ENCODE measurements at regions not wholly inside any gene's neighbourhood (a gene's known extent, or its start where the extent isn't known, plus 50 kb on each side); places are given as distances from the start of the nearest gene placed in this dataset.

GRCh38 chr3:126270145-126270811 is 86.9 kb downstream of the KLF15 start:
- Mint-ChIP-seq H3K9me3 (no peaks in the 10 kb centered on the region), H3K4me3 (no peak overlapping the region), H3K27ac (no peak overlapping the region), H3K4me1 (ENCODE audit: low read depth) (no peaks in the 10 kb centered on the region), H3K27me3 (peaks cover 41% of the 10 kb centered on the region), H3K36me3 (ENCODE audit: low read depth) (no peaks in the 10 kb centered on the region)
- Histone ChIP-seq H3K4me1 (ENCODE audit: insufficient read depth, low read length) (no peaks in the 10 kb centered on the region), H3K36me3 (ENCODE audit: insufficient read depth, low read length) (no peaks in the 10 kb centered on the region), H3K27ac (ENCODE audit: low read depth in 1 of 2, low read length in 2 of 2) (no peak overlapping the region), H3K9me3 (ENCODE audit: control insufficient read depth in 1 of 2, insufficient read depth in 1 of 2, low read length in 2 of 2) (peaks cover 0 to 28% of the 10 kb centered on the region in 2 experiments), H3K27me3 (ENCODE audit: control insufficient read depth in 1 of 2, insufficient read depth in 2 of 2, low read length in 2 of 2) (peaks cover 10 to 30% of the 10 kb centered on the region in 2 experiments), H3K4me3 (ENCODE audit: low read length) (no peak overlapping the region)
- ChIA-PET CTCF (no interaction called here), POLR2A (no interaction called here)
- DNase-seq (no peak), ATAC-seq (ENCODE audit: poor library complexity) (no peak)
- intact Hi-C loops (cut with DNase I, micrococcal nuclease), result no loop called here
- no peak for TF ChIP-seq CTCF (IDR thresholded peaks at IDR 0.05)

GRCh38 chr3:126269354-126269753 is 87.9 kb downstream of the KLF15 start:
- Mint-ChIP-seq H3K4me1 (ENCODE audit: low read depth) (no peaks in the 10 kb centered on the region), H3K27ac (no peak overlapping the region), H3K27me3 (peaks cover 42% of the 10 kb centered on the region), H3K9me3 (no peaks in the 10 kb centered on the region), H3K4me3 (no peak overlapping the region), H3K36me3 (ENCODE audit: low read depth) (no peaks in the 10 kb centered on the region)
- ATAC-seq (ENCODE audit: poor library complexity), result no peak
- Histone ChIP-seq H3K27me3 (ENCODE audit: control insufficient read depth in 1 of 2, insufficient read depth in 2 of 2, low read length in 2 of 2) (peaks cover 10 to 24% of the 10 kb centered on the region in 2 experiments), H3K36me3 (ENCODE audit: insufficient read depth, low read length) (no peaks in the 10 kb centered on the region), H3K4me1 (ENCODE audit: insufficient read depth, low read length) (no peaks in the 10 kb centered on the region), H3K9me3 (ENCODE audit: control insufficient read depth in 1 of 2, insufficient read depth in 1 of 2, low read length in 2 of 2) (peaks cover 0 to 28% of the 10 kb centered on the region in 2 experiments), H3K4me3 (ENCODE audit: low read length) (no peak overlapping the region), H3K27ac (ENCODE audit: low read depth in 1 of 2, low read length in 2 of 2) (no peak overlapping the region)
- no peak for TF ChIP-seq CTCF (IDR thresholded peaks at IDR 0.05)
- ChIA-PET POLR2A (no interaction called here), CTCF (interaction anchor here (0.6 to 0.7 kb wide), 2 partner anchors 23 to 1644 kb away, joined by 3 read pairs; no protein-coding TSS in a partner anchor)
- DNase-seq, result no peak
- intact Hi-C loops (cut with DNase I, micrococcal nuclease), result no loop called here

- intact Hi-C loops (cut with DNase I, micrococcal nuclease), result no loop called here
- CTCF ChIA-PET, result interaction anchor here (0.6 to 0.7 kb wide), 2 partner anchors 22 to 1645 kb away, joined by 3 read pairs; no protein-coding TSS in a partner anchor
Measured at GRCh38 chr3:126268866-126269265, 88.3 kb downstream of the KLF15 start.

More at GRCh38 chr3:126268866-126269265, 88.3 kb downstream of the KLF15 start:
- peaks cover 10 to 24% of the 10 kb centered on the region in 2 experiments for H3K27me3 ChIP-seq (ENCODE audit: control insufficient read depth in 1 of 2, insufficient read depth in 2 of 2, low read length in 2 of 2)
- ATAC-seq (ENCODE audit: poor library complexity), result no peak
- DNase-seq, result no peak
- no peaks in the 10 kb centered on the region for H3K36me3 ChIP-seq (ENCODE audit: insufficient read depth, low read length)
- POLR2A ChIA-PET, result no interaction called here
- Mint-ChIP-seq H3K4me3 (no peak overlapping the region), H3K36me3 (ENCODE audit: low read depth) (no peaks in the 10 kb centered on the region), H3K4me1 (ENCODE audit: low read depth) (no peaks in the 10 kb centered on the region), H3K27ac (no peak overlapping the region), H3K9me3 (no peaks in the 10 kb centered on the region), H3K27me3 (peaks cover 42% of the 10 kb centered on the region)
- H3K4me1 ChIP-seq (ENCODE audit: insufficient read depth, low read length), result no peaks in the 10 kb centered on the region
- peaks cover 0 to 24% of the 10 kb centered on the region in 2 experiments for H3K9me3 ChIP-seq (ENCODE audit: control insufficient read depth in 1 of 2, insufficient read depth in 1 of 2, low read length in 2 of 2)
- no peak overlapping the region for H3K4me3 ChIP-seq (ENCODE audit: low read length)
- no peak overlapping the region for H3K27ac ChIP-seq (ENCODE audit: low read depth in 1 of 2, low read length in 2 of 2)
- TF ChIP-seq CTCF (IDR thresholded peaks at IDR 0.05), result no peak
